NCI-H187 treated with DMSO at 0.1 percent for 48 hours (cell line): ENCODE measurements at regions not wholly inside any gene's neighbourhood (a gene's known extent, or its start where the extent isn't known, plus 50 kb on each side); places are given as distances from the start of the nearest gene placed in this dataset.
"Not testable (repeated sequence)": the region's sequence is repeated elsewhere in the genome, so short reads cannot be mapped to it uniquely, and the experiment has no call there.

Experiments
- DNase-seq: peaks from one replicate; lab custom pipeline; 2025; lab: John Stamatoyannopoulos, UW

GRCh38 chr5:68803881-68804319 lies 289.9 kb upstream of the SLC30A5 start:
- DNase-seq = no peak

GRCh38 chr5:68804343-68804742 lies 289.5 kb upstream of the SLC30A5 start:
- no peak for DNase-seq

- DNase-seq = no peak
These were observed 288.4 kb upstream of the SLC30A5 start for GRCh38 chr5:68805444-68805843.

GRCh38 chr5:68817632-68818031 lies 276.2 kb upstream of the SLC30A5 start:
- DNase-seq = no peak

- DNase-seq = no peak
These were observed 275.6 kb upstream of the SLC30A5 start for GRCh38 chr5:68818057-68818695.

GRCh38 chr5:68818870-68819269 lies 274.9 kb upstream of the SLC30A5 start:
- no peak for DNase-seq

- DNase-seq = no peak
These were observed 272.8 kb upstream of the SLC30A5 start for GRCh38 chr5:68821056-68821455.

GRCh38 chr5:68822796-68823195 lies 271.0 kb upstream of the SLC30A5 start:
- no peak for DNase-seq

GRCh38 chr5:68823301-68823700 lies 270.5 kb upstream of the SLC30A5 start:
- no peak for DNase-seq

GRCh38 chr5:68830377-68830898 lies 263.4 kb upstream of the SLC30A5 start:
- no peak for DNase-seq

- DNase-seq = no peak
These were observed 259.3 kb upstream of the SLC30A5 start for GRCh38 chr5:68834491-68834981.

- no peak for DNase-seq
These were observed 255.6 kb upstream of the SLC30A5 start for GRCh38 chr5:68838157-68838718.

- no peak for DNase-seq
These were observed 254.7 kb upstream of the SLC30A5 start for GRCh38 chr5:68839019-68839552.

- DNase-seq = no peak
These were observed 250.0 kb upstream of the SLC30A5 start for GRCh38 chr5:68843624-68844364.

- DNase-seq = no peak
These were observed 248.7 kb upstream of the SLC30A5 start for GRCh38 chr5:68845131-68845530.

- DNase-seq = no peak
These were observed 247.0 kb upstream of the SLC30A5 start for GRCh38 chr5:68846828-68847227.

- DNase-seq = no peak
These were observed 245.7 kb upstream of the SLC30A5 start for GRCh38 chr5:68848091-68848490.

GRCh38 chr5:68849103-68849502 lies 244.7 kb upstream of the SLC30A5 start:
- no peak for DNase-seq

- DNase-seq = no peak
These were observed 243.9 kb upstream of the SLC30A5 start for GRCh38 chr5:68849906-68850305.

- no peak for DNase-seq
These were observed 232.7 kb upstream of the SLC30A5 start for GRCh38 chr5:68861099-68861498.

GRCh38 chr5:68862560-68862959 lies 231.3 kb upstream of the SLC30A5 start:
- no peak for DNase-seq

- not testable (repeated sequence) for DNase-seq
These were observed 228.6 kb upstream of the SLC30A5 start for GRCh38 chr5:68865192-68865591.
